ENCODE measurements at regions not wholly inside any gene's neighbourhood (a gene's known extent, or its start where the extent isn't known, plus 50 kb on each side); places are given as distances from the start of the nearest gene placed in this dataset.

GRCh38 chr4:14096396-14096965, 469.0 kb upstream of the BOD1L1 start:
- DNase-seq (ENCODE audit: low read depth in 3 of 3) = no peak

DNA sequence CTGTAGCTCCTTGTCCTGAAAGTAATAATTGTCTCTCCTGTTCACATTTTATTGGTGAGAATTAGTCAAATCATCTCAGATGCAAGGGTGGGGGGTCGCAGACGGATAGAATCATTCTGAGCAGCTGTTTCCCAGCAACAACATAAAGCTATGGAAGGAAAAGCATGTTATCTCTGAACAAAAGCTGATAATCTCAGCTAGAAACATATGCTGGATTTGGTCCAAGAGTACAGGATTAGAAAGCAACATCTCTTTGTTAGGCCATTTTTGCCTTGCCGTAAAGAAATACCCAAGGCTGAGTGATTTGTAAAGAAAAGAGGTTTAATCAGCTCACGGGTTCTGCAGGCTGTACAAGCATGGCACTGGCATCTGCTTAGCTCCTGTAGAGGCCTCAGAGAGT, 472.8 kb upstream of the BOD1L1 start:
- no peak for DNase-seq (ENCODE audit: low read depth in 3 of 3)

DNA sequence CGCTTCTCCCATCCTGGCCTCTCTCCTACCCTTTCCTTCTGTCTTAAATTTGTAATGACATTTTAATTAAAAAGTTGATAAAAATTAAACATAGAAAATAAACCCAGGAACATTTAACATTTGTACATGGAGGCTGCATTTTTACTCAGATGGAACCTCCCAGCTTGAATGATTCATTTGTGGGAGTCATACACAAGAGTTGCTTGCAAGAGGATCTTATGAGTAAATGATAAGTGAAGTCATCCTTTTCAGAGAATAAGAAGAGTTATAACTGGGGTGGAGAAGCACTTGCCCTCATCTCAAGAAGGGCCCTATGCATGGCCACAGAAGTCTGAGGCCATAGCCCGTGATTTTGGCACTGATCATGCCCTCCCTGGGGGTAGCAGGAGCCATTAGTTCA, 482.9 kb upstream of the BOD1L1 start:
- no peak for DNase-seq (ENCODE audit: low read depth in 3 of 3)

DNA sequence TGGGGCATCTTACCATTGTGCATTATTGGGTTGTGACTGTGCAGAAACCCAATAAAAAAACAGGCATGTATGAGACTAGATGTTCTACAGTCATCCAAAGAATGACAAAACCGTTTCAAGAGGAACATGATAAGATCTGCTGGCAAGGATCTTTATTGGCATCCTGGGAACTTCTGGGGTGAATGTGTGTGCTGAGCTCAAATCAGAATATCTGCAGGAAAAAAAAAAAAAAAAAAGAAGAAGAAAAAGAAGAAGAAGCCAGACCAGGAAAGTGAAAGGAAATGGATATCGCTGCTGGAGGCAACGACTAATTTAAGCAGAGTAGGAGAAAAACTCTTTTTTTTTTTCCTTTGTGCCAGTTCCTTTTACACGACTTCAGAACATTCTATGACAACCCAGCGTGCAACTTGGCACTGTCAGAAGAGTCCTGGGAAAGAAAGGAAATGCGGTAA, 484.2 kb upstream of the BOD1L1 start:
- DNase-seq (ENCODE audit: low read depth in 3 of 3) = no peak

- DNase-seq (ENCODE audit: low read depth in 3 of 3) = no peak
Measured at GRCh38 chr4:14115106-14115505, 487.6 kb upstream of the BOD1L1 start.

- DNase-seq (ENCODE audit: low read depth in 3 of 3) = no peak
Measured at GRCh38 chr4:14117575-14118238, 490.2 kb upstream of the BOD1L1 start.

- no peak for DNase-seq (ENCODE audit: low read depth in 3 of 3)
Measured at GRCh38 chr4:14124816-14125215, 497.3 kb upstream of the BOD1L1 start.

- no peak for DNase-seq (ENCODE audit: low read depth in 3 of 3)
Measured at GRCh38 chr4:14125375-14126129, 498.0 kb upstream of the BOD1L1 start.

GRCh38 chr4:14130551-14130950, 503.0 kb upstream of the BOD1L1 start:
- DNase-seq (ENCODE audit: low read depth in 3 of 3) = no peak

DNA sequence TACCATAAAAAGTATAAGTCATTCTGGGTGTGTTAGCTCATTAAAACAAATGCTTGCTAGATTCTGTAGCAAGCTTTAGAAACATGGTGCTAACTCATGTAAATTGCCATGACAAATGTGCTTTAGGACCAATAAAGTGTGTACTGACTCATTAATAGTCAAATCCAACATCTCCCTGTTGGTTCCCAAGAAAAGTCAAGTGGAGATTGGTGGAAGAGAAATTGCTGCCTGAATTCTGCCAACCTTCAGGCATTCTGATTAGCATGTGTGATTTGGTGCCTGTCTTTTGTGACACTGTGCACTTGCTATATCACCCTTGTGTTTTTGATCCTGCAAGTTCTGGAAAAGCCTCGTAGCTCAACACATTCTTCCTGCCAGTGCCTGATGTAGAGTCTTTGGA, 503.8 kb upstream of the BOD1L1 start:
- no peak for DNase-seq (ENCODE audit: low read depth in 3 of 3)

DNA sequence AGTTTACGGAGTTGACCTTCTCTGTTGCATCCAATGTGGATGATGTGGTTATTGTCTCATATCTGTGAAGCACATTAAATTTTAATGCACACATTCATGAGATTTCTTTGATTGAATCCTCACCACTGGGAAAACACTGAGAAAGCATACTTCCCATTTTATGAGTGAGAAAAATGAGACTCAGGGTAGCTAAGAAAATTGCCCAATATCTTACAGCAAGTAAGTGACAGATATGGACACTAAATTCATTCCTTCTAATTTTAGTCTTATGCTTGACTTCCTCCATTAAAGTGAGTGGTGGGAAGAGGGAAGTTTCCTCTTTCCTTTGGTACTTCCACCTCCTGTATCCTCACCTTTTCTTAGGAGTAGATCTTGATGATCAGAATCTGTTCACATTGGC, 504.8 kb upstream of the BOD1L1 start:
- DNase-seq (ENCODE audit: low read depth in 3 of 3) = no peak

DNA sequence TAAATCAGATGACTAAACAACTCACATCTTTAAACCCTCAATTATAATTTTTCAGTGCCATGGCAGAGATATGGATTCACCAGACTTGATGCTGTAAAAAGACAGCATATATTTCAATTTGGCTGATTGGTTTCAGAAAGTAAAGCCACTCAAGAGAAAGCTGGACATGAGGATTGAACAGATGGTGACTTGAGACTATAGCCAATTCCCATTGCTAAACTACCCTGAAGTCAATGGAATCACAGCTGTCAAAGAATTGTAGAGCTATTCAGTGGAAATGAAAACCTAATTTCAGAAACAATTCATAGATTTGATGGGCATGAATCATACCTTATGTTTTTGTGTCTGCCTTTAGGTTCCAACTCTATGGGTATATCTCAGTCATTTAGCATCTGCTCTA, 510.6 kb upstream of the BOD1L1 start:
- no peak for DNase-seq (ENCODE audit: low read depth in 3 of 3)

GRCh38 chr4:14143892-14144291, 516.4 kb upstream of the BOD1L1 start:
- DNase-seq (ENCODE audit: low read depth in 3 of 3) = no peak

DNA sequence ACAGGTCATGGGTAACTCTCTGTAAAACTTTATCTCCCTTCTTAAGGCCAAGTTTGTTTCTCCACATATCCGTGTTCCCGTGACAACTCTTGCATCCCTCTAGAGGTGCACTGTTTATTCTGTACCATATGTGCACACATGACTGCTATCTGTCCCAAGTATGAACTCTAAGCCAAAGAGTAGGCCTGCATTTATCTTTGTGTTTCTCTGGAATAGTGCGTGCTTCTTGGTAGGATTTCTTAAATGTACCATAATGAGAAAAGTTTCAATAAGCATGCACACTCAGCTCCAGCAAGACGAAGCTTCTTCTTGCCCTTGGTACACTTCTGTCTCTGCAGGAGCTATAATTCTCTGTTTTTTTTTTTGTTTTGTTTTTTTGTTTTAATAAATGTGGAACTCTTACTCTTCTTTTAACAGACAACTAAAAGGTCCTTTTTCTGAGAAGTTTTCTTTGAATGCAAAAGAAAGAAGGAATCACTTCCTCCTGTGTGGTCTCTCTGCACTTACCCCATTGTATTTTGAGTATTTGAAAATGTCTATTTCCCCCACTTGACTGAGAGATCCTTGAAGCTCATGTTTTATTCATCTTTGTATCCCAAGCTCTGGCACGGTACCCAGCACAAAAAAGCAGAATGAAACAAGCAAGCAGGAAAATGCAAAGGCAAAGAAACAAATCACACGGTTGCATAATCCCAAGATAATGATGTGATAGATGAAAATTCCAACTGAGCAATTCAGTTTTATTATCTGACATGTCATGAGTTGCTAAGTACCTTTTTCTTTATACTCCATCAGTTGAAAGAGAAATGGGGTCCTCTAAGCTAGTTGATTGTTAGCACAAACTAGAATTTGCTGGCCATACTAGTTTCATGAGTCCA, 521.9 kb upstream of the BOD1L1 start:
- no peak for DNase-seq (ENCODE audit: low read depth in 3 of 3)

- no peak for DNase-seq (ENCODE audit: low read depth in 3 of 3)
Measured at GRCh38 chr4:14151101-14151500, 523.6 kb upstream of the BOD1L1 start.

- DNase-seq (ENCODE audit: low read depth in 3 of 3) = no peak
Measured at GRCh38 chr4:14152834-14153519, 525.5 kb upstream of the BOD1L1 start.

- DNase-seq (ENCODE audit: low read depth in 3 of 3) = no peak
Measured at GRCh38 chr4:14155803-14156202, 528.3 kb upstream of the BOD1L1 start.

DNA sequence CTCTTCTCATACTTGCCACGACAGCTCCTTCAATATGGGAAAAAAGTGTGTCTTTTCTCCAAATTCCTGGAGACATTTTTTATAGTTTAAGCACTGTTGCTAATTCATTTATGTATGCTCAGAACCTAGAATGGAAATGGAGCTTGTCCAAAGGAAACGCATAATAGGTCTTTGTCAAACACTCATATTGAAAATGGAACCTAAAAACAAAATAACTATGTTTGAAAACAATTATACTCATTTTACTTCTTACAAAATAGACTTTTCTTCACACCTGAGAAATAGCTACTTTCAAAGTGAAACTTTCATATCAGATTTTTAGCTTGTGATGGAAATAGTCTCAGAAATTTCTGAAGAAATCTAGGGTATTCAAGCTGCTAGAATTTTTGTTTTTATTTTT, 529.7 kb upstream of the BOD1L1 start:
- no peak for DNase-seq (ENCODE audit: low read depth in 3 of 3)

DNA sequence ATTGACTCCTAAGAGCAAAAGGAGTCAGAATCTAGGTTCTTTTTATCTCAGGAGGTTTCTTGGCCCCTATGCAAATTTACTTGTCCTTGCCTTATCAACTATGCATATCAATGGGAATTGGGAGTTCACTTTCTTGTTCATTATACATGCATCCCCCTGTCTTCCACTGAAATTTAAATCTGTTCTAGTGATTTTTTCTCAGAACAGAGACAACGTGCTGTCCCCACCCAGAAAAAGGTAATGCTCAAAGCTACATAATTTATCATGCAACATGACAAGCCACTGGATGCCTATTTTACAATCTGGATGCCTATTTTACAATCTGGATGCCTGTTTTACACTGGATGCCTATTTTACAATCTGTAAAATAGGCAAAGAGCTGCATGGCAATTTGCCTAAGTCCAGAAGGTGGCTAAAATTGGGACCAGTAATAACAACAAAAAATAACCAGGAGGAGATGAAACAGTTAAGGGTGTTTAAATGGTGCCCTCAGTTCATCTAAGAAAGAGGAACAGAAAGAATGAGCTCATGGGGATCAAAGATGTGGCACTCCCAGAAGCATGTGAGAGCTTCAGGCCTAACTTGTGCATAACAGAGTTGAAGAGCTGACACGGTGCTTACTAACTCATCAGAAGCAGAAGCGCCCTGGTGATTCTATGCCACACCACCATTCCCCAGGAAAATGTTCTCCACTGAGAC, 537.8 kb upstream of the BOD1L1 start:
- no peak for DNase-seq (ENCODE audit: low read depth in 3 of 3)

GRCh38 chr4:14167876-14168510, 540.5 kb upstream of the BOD1L1 start:
- DNase-seq (ENCODE audit: low read depth in 3 of 3) = no peak

All from stimulated activated CD4-positive, alpha-beta T cell treated with anti-CD3 and anti-CD28 coated beads, TNF-alpha, amount 100 ng/mL, for 24 hours (primary cell).